NOMO-1 treated with DMSO at 0.1 percent for 48 hours (cell line): ENCODE measurements at regions not wholly inside any gene's neighbourhood (a gene's known extent, or its start where the extent isn't known, plus 50 kb on each side); places are given as distances from the start of the nearest gene placed in this dataset.
"Not testable (repeated sequence)": the region's sequence is repeated elsewhere in the genome, so short reads cannot be mapped to it uniquely, and the experiment has no call there.

Source experiments
- DNase-seq: peaks from one replicate; lab custom pipeline; 2025; ENCODE audit not compliant: unreplicated experiment; lab: John Stamatoyannopoulos, UW

GRCh38 chrX:121851033-121851432, 803.6 kb downstream of the GLUD2 start:
- no peak for DNase-seq

- no peak for DNase-seq
Measured at GRCh38 chrX:121853762-121854613, 806.6 kb downstream of the GLUD2 start.

GRCh38 chrX:121854614-121854911, 807.2 kb downstream of the GLUD2 start:
- DNase-seq, result no peak

GRCh38 chrX:121858867-121859647, 811.6 kb downstream of the GLUD2 start:
- no peak for DNase-seq

GRCh38 chrX:121863976-121864375, 816.6 kb downstream of the GLUD2 start:
- no peak for DNase-seq

GRCh38 chrX:121864561-121864960, 817.2 kb downstream of the GLUD2 start:
- DNase-seq, result no peak

GRCh38 chrX:121869876-121870477, 822.6 kb downstream of the GLUD2 start:
- no peak for DNase-seq

GRCh38 chrX:121871122-121871521, 823.7 kb downstream of the GLUD2 start:
- DNase-seq, result no peak

- no peak for DNase-seq
Measured at GRCh38 chrX:121876305-121876704, 828.9 kb downstream of the GLUD2 start.

GRCh38 chrX:121877337-121877736, 829.9 kb downstream of the GLUD2 start:
- not testable (repeated sequence) for DNase-seq

- DNase-seq, result peak; percentile 75
Measured at GRCh38 chrX:121886557-121886956, 839.1 kb downstream of the GLUD2 start.

- DNase-seq, result no peak
Measured at GRCh38 chrX:121894756-121895155, 847.3 kb downstream of the GLUD2 start.

GRCh38 chrX:121902463-121902862, 855.1 kb downstream of the GLUD2 start:
- DNase-seq, result no peak

GRCh38 chrX:121903961-121904360, 856.6 kb downstream of the GLUD2 start:
- no peak for DNase-seq

GRCh38 chrX:121921258-121921657, 873.8 kb downstream of the GLUD2 start:
- DNase-seq, result no peak

- no peak for DNase-seq
Measured at GRCh38 chrX:121931567-121931966, 884.2 kb downstream of the GLUD2 start.

GRCh38 chrX:121932688-121933087, 885.3 kb downstream of the GLUD2 start:
- DNase-seq, result no peak

GRCh38 chrX:121949041-121949760, 901.8 kb downstream of the GLUD2 start:
- DNase-seq, result no peak

- no peak for DNase-seq
Measured at GRCh38 chrX:121958886-121959285, 911.5 kb downstream of the GLUD2 start.

GRCh38 chrX:121975671-121976070, 928.3 kb downstream of the GLUD2 start:
- DNase-seq, result no peak

- DNase-seq, result no peak
Measured at GRCh38 chrX:121987163-121987562, 939.8 kb downstream of the GLUD2 start.
